Naive B cell (primary cell): ENCODE measurements at regions not wholly inside any gene's neighbourhood (a gene's known extent, or its start where the extent isn't known, plus 50 kb on each side); places are given as distances from the start of the nearest gene placed in this dataset.
A peak's percentile ranks its signal among the peaks of the same experiment; 100 is the strongest.

Experiments
- ATAC-seq, 2 donors: fragments of 150-1000 bp; cut with Tn5 transposase; 2 replicates each; pipeline ENCODE4 v1.10.0; 2021; ENCODE audit warnings: low read depth in 2 of 2, mild to moderate bottlenecking in 2 of 2, moderate library complexity in 2 of 2
- DNase-seq: peaks from one replicate; pipeline ENCODE4 v3.0.0; 2022
- H3K27ac Mint-ChIP-seq, 6 donors: one replicate each; pipeline ENCODE4 v1.8.0; 2020 to 2022; ENCODE audit warnings: mild to moderate bottlenecking in 6 of 6, mixed read lengths in 6 of 6, moderate library complexity in 5 of 6, inconsistent platforms in 2 of 6
- H3K27me3 Mint-ChIP-seq, 3 donors: one replicate each; pipeline ENCODE4 v1.8.0; 2021 to 2022; ENCODE audit warnings: mixed read lengths in 3 of 3, mild to moderate bottlenecking in 1 of 3
- H3K36me3 Mint-ChIP-seq, 2 donors: one replicate each; pipeline ENCODE4 v1.8.0; 2020 to 2022; ENCODE audit warnings: mixed read lengths in 2 of 2, inconsistent platforms in 1 of 2, mild to moderate bottlenecking in 1 of 2
- H3K4me1 Mint-ChIP-seq, 3 donors: one replicate each; pipeline ENCODE4 v1.8.0; 2020 to 2022; ENCODE audit warnings: mixed read lengths in 3 of 3, inconsistent platforms in 1 of 3, mild to moderate bottlenecking in 1 of 3, moderate library complexity in 1 of 3
- H3K4me3 Mint-ChIP-seq, 8 donors: one replicate each; pipeline ENCODE4 v1.8.0; 2020 to 2022; ENCODE audit warnings: mild to moderate bottlenecking in 8 of 8, mixed read lengths in 8 of 8, moderate library complexity in 8 of 8, inconsistent platforms in 2 of 8
- H3K9me3 Mint-ChIP-seq, 7 donors: one replicate each; pipeline ENCODE4 v1.8.0; 2020 to 2022; ENCODE audit warnings: mixed read lengths in 7 of 7, mild to moderate bottlenecking in 5 of 7, inconsistent platforms in 2 of 7, moderate library complexity in 1 of 7

GRCh38 chr7:41148521-41148951, 554.4 kb downstream of the INHBA start:
- Mint-ChIP-seq H3K4me1 (no peaks in the 10 kb centered on the region), H3K36me3 (no peaks in the 10 kb centered on the region), H3K4me3 (no peak overlapping the region), H3K27ac (no peak overlapping the region), H3K9me3 (peaks cover 0 to 3% (median 0%) of the 10 kb centered on the region in 7 donors), H3K27me3 (no peaks in the 10 kb centered on the region)
- DNase-seq (no peak), ATAC-seq (no peak)

GRCh38 chr7:41147606-41148485, 555.0 kb downstream of the INHBA start:
- Mint-ChIP-seq H3K27me3 (no peaks in the 10 kb centered on the region), H3K27ac (no peak overlapping the region), H3K4me3 (no peak overlapping the region), H3K36me3 (no peaks in the 10 kb centered on the region), H3K4me1 (no peaks in the 10 kb centered on the region), H3K9me3 (peaks cover 0 to 3% (median 0%) of the 10 kb centered on the region in 7 donors)
- DNase-seq: no peak
- no peak for ATAC-seq

- peaks cover 0 to 3% (median 0%) of the 10 kb centered on the region in 7 donors for H3K9me3 Mint-ChIP-seq
- DNase-seq (no peak), ATAC-seq (no peak)
- no peak overlapping the region for H3K4me3 Mint-ChIP-seq
- H3K4me1 Mint-ChIP-seq: no peaks in the 10 kb centered on the region
- no peak overlapping the region for H3K27ac Mint-ChIP-seq
- H3K27me3 Mint-ChIP-seq: no peaks in the 10 kb centered on the region
- H3K36me3 Mint-ChIP-seq: no peaks in the 10 kb centered on the region
These were observed 556.5 kb downstream of the INHBA start for GRCh38 chr7:41146429-41146828.

- H3K27ac Mint-ChIP-seq: no peak overlapping the region
- H3K9me3 Mint-ChIP-seq: peaks cover 0 to 3% (median 0%) of the 10 kb centered on the region in 7 donors
- H3K4me3 Mint-ChIP-seq: no peak overlapping the region
- H3K36me3 Mint-ChIP-seq: no peaks in the 10 kb centered on the region
- DNase-seq (no peak), ATAC-seq (no peak)
- no peaks in the 10 kb centered on the region for H3K27me3 Mint-ChIP-seq
- H3K4me1 Mint-ChIP-seq: no peaks in the 10 kb centered on the region
These were observed 557.2 kb downstream of the INHBA start for GRCh38 chr7:41145656-41146055.

- no peak overlapping the region for H3K4me3 Mint-ChIP-seq
- H3K36me3 Mint-ChIP-seq: no peaks in the 10 kb centered on the region
- no peak overlapping the region for H3K27ac Mint-ChIP-seq
- no peaks in the 10 kb centered on the region for H3K27me3 Mint-ChIP-seq
- peaks cover 0 to 3% (median 0%) of the 10 kb centered on the region in 7 donors for H3K9me3 Mint-ChIP-seq
- DNase-seq (no peak), ATAC-seq (no peak)
- no peaks in the 10 kb centered on the region for H3K4me1 Mint-ChIP-seq
These were observed 559.9 kb downstream of the INHBA start for GRCh38 chr7:41142904-41143473.

GRCh38 chr7:41139789-41140188, 563.1 kb downstream of the INHBA start:
- Mint-ChIP-seq H3K27ac (peak overlapping the region in 1 of 6 donors; percentile 47), H3K27me3 (no peaks in the 10 kb centered on the region), H3K36me3 (no peaks in the 10 kb centered on the region), H3K4me1 (no peaks in the 10 kb centered on the region), H3K9me3 (peaks cover 0 to 6% (median 0%) of the 10 kb centered on the region in 7 donors), H3K4me3 (no peak overlapping the region)
- ATAC-seq (no peak), DNase-seq (no peak)

- H3K27me3 Mint-ChIP-seq: no peaks in the 10 kb centered on the region
These were observed 566.3 kb downstream of the INHBA start for GRCh38 chr7:41136551-41136950.

GRCh38 chr7:41135511-41135910, 567.4 kb downstream of the INHBA start:
- H3K9me3 Mint-ChIP-seq: peaks cover 0 to 6% (median 0%) of the 10 kb centered on the region in 7 donors
- no peaks in the 10 kb centered on the region for H3K4me1 Mint-ChIP-seq
- no peaks in the 10 kb centered on the region for H3K36me3 Mint-ChIP-seq
- ATAC-seq: no peak
- H3K4me3 Mint-ChIP-seq: no peak overlapping the region
- no peak for DNase-seq
- no peak overlapping the region for H3K27ac Mint-ChIP-seq
- no peaks in the 10 kb centered on the region for H3K27me3 Mint-ChIP-seq

More at GRCh38 chr7:41136551-41136950, 566.3 kb downstream of the INHBA start:
- ATAC-seq (no peak), DNase-seq (no peak)
- H3K27ac Mint-ChIP-seq: no peak overlapping the region
- H3K9me3 Mint-ChIP-seq: peaks cover 0 to 6% (median 0%) of the 10 kb centered on the region in 7 donors
- no peaks in the 10 kb centered on the region for H3K4me1 Mint-ChIP-seq
- H3K4me3 Mint-ChIP-seq: no peak overlapping the region
- no peaks in the 10 kb centered on the region for H3K36me3 Mint-ChIP-seq

GRCh38 chr7:41134300-41135255, 568.3 kb downstream of the INHBA start:
- Mint-ChIP-seq H3K9me3 (peaks cover 0 to 5% (median 0%) of the 10 kb centered on the region in 7 donors), H3K27me3 (no peaks in the 10 kb centered on the region)

GRCh38 chr7:41133690-41134299, 569.1 kb downstream of the INHBA start:
- Mint-ChIP-seq H3K36me3 (no peaks in the 10 kb centered on the region), H3K27me3 (no peaks in the 10 kb centered on the region), H3K9me3 (peaks cover 0 to 5% (median 0%) of the 10 kb centered on the region in 7 donors), H3K4me1 (no peaks in the 10 kb centered on the region), H3K4me3 (no peak overlapping the region), H3K27ac (no peak overlapping the region)
- DNase-seq (no peak), ATAC-seq (no peak)

More at GRCh38 chr7:41134300-41135255, 568.3 kb downstream of the INHBA start:
- DNase-seq (no peak), ATAC-seq (no peak)
- Mint-ChIP-seq H3K4me3 (no peak overlapping the region), H3K36me3 (no peaks in the 10 kb centered on the region), H3K4me1 (no peaks in the 10 kb centered on the region), H3K27ac (peak overlapping the region in 1 of 6 donors; percentile 18)

GRCh38 chr7:41131956-41132355, 570.9 kb downstream of the INHBA start:
- no peaks in the 10 kb centered on the region for H3K36me3 Mint-ChIP-seq
- ATAC-seq: no peak
- no peak overlapping the region for H3K4me3 Mint-ChIP-seq
- no peak overlapping the region for H3K27ac Mint-ChIP-seq
- no peak for DNase-seq
- peaks cover 0 to 3% (median 0%) of the 10 kb centered on the region in 7 donors for H3K9me3 Mint-ChIP-seq
- H3K4me1 Mint-ChIP-seq: no peaks in the 10 kb centered on the region
- no peaks in the 10 kb centered on the region for H3K27me3 Mint-ChIP-seq

- Mint-ChIP-seq H3K4me3 (no peak overlapping the region), H3K4me1 (no peaks in the 10 kb centered on the region), H3K9me3 (peaks cover 0 to 2% (median 0%) of the 10 kb centered on the region in 7 donors), H3K27ac (no peak overlapping the region), H3K36me3 (no peaks in the 10 kb centered on the region), H3K27me3 (no peaks in the 10 kb centered on the region)
- no peak for ATAC-seq
- DNase-seq: no peak
These were observed 572.2 kb downstream of the INHBA start for GRCh38 chr7:41130561-41131236.
